ENCODE measurements at regions not wholly inside any gene's neighbourhood (a gene's known extent, or its start where the extent isn't known, plus 50 kb on each side); places are given as distances from the start of the nearest gene placed in this dataset.
"Not testable (repeated sequence)": the region's sequence is repeated elsewhere in the genome, so short reads cannot be mapped to it uniquely, and the experiment has no call there.

DNA sequence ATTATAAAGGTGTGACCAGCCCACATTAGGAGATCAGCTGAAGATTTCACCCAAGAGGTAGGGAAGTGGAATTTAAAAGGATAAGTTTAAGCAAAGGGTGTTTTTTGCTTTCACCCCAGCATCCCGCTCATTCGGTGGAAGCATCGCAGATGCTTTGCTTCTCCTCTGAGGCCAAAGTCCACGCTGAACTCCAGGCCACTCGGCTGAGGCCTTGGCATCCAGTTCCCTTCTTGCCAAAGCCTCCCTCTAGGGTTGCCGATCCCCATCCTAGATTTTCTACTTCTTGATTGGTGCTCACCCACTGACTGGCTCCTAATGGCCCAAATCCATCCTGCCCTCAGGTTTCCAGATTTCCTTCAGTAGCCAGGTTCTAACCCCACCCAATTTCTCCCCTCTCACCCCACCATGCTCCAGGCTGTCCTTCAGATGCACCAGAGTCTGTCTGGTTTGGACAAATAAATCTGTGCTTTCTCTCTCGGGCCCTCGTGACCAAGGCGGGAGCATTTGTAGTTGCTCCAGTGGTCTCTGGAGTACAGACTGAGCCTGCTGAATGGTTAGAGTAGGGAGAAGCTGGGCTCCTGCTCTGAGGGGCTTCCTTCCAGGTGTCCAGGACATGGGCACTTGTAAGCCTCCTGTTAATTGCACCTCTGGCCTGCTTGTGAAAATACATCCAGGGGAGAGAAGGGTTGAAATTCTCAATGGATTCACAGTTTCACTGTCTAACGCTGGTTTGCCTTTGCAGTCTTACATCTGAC, 193.2 kb downstream of the C1orf94 start:
- no peak for DNase-seq

DNA sequence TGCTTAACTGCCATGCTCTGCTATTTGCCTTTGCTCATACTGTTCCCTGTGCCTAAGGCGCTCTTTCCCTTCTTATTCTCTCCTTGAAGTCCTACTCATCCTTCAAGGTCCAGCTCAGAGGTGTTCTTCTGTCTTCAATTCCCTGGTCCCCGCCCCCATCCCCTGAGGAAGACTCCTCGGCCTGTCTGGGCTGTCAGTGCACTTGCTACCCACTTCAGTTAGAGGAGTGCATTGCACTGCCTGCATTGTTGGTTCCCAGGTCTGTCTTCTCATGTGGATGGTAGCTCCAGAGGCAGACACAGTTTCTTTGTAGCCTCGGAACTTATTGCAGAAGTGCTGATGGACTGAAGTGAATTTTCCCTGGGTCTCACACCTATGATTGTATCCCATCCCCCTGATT, 194.0 kb downstream of the C1orf94 start:
- DNase-seq: no peak

DNA sequence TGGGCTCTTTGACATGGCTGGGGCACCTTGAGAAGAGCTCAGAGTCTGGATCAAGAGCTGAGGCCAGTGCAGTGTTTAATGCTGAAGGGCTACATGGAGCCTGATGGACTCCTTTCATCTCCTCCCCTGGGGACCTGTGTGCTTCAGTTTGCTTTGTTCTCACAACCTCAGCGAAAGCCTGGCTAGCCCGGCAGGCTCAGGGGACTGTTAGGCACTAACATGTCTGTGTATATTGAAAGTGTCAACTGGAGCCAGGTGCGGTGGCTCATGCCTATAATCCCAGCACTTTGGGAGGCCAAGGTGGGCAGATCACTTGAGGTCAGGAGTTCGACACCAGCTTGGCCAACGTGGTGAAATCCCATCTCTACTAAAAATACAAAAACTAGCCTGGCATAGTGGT, 194.5 kb downstream of the C1orf94 start:
- not testable (repeated sequence) for DNase-seq

DNA sequence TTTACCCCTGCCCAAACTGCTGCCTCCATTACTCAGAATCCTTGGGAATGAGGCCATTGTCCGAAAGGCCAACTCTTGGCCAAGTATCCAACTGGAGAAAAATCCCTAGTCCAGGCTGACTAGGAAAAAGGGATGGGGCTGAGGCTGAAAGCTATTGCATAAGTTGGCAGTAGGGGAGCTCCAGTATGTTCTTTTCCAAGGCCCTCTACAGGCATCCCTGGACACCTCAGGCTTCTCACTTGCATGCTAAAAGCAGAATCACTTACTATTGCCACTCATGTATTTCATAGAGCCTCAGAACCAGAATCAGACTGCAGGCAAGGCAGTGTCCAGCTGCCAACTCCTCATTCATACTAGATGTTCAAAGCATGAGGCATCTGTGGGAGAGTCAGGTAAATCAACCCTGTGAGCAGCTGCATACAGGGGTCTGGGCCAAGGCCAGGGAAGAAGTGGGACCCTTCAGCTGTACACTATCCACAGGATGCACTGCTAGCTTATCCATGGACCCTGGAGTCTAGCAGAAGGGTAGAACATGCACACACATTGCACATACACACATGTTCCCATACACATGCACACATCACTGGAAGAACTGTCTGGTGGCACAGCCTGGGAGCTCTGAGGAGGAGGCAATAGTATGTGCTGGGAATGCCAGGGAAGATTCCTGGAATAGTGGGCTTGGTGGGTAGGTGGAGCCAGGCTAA, 195.3 kb downstream of the C1orf94 start:
- DNase-seq: no peak

DNA sequence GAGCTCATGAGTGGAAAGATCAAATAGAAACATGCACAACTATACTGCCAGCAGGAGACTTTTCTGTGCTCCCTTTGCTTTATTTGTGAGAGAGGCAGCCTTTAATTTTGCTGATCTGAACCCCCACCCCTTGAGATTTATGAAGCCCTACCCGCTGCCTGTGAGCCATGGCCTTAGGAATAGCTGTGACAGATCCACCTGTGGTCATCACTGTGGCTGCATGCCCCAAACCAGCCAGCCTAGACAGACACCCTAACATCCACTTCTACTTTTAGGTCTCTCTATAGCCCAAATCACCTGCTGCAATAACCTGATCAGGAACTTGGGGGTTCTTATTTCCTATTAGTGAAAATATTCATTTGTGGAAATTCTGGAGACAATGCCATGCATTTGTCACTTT, 196.2 kb downstream of the C1orf94 start:
- no peak for DNase-seq

DNA sequence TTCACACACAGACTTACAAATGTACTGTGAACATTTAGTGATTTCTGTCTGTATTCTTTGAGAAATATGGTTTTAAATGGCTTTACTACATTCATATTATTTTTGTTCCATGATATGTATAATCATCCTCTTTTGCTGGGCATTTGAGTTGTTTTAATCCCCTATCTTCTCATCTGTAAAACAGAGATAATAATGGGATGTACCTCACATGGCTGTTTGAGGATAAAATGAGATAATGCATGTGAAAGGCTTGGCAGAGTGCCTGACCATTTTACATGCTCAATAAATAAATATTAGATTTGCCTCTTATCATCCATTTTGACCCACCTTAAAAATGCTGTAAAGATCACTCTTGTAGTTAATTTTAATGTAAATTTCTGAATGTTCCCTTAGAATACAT, 197.2 kb downstream of the C1orf94 start:
- no peak for DNase-seq

DNA sequence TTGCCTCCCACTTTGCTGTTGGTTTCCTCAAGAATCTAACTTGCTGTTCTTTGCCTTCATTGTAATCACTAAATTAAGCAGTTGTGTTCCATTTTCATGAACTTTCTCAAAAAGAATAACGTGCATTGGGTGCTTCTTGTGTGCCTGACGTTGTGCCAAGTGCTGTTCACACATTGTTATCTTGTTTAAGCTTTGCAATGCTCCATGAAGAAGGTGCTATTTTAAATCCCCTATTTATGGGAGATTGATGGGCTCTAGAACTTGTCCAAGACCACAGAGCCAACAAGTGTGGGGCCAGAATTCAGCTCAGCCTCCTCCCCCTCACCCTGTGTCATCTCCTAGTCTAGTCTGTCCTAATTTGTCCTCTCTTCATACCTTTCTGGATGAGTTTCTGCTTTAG, 199.8 kb downstream of the C1orf94 start:
- DNase-seq: no peak

DNA sequence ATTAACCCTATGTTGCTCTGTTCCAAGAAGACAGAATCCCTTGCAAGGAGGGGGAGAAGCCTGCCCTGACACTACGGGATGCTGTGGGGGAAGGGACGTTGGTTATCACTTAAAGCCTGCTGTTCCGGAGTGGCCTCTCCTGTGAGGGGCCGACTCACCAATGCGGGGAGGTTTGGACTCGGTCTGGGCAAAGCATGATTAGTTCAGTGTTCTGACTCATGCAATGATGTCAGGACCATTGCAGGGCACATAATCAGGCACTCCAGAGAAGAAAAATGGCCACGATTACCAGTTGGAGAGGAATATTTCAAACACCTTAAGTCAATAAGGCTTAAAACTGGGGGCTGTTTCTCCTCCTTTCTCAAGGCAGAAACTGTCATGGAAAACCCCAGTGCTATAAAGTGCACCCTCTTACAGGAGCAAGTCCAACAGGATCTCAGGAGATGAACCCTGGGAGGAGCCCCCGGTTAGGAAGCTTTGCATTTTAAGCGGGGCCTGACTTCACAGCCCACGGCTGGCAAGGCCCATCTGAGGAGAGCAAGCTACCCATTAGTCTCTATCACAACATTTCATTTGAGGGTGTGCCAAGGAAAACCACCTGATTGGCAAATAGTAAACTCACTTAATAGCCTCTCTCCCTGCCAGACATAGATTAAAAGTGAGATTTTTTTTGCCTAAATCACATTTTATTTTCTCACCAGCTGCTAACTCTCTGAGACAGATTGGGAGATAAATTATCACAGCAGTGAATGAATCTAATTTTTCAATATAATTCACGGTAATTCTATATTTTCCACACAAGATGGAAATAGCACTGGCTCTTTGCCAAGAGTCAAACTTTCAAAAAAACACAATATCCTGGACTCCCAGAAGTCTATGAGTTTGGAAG, 202.5 kb downstream of the C1orf94 start:
- no peak for DNase-seq

DNA sequence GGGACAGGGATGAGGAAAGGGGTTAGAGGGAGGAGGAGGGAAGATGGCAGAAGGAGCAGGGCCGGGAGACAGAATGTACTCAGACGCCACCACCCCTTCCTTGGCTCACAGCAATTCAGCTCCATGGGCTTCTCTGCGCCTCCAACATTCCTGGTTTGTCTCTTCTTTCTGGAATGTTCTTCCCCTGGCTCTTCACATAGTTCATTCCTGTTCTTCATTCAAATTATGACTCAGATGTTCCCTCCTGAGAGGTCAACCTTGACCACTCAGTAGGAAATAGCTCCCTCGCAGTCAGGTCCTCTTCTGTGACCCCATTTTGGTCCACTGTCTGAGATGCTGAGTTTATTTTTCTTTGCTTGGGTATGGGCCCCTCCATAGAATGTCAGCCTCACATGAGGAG, 203.2 kb downstream of the C1orf94 start:
- DNase-seq: no peak

DNA sequence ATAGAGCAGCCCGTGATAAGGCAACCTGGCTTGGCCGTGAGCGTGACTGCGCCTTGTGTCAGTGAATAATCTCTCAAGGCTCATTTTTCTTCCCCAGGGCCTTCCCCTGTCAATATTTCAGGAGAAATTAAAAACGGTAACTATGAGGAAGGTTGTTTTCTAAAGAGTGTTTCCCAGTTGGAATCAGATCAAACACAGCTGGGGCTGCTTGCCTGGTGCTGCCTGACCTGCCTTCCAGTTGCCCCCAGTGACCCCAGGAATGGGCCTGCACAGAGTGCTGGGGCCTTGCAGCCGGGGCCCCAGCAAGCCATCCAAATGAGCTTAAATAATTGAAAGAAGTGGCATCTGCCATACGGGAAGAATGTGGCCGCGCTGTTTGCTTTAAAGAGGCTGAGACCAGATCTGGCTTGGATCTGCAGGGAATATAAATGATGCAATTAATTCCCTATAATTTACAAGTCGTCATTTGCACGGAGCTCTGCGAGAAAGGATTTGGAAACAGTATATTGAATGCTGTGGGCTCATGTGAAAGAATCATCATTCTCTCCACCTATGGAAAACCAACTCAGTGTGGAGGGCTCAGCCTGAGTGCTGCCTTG, 203.9 kb downstream of the C1orf94 start:
- DNase-seq: no peak

DNA sequence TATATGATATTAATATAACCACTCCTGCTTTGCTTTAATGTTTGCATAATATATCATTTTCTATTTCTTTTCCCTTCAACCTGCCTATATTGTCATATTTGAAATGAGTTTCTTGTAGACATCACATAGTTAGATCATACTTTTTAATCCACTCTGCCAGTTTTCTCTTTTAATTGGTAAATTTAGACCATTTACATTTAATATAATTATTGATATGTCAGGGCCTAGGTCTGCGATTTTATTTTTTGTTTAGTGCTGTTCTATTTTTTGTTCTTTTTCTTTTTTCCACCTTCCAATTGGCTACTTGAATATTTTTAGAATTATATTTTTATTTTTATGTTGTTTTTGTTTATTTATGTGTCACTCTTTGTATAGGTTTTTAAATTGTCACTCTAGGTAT, 213.3 kb downstream of the C1orf94 start:
- DNase-seq: no peak

DNA sequence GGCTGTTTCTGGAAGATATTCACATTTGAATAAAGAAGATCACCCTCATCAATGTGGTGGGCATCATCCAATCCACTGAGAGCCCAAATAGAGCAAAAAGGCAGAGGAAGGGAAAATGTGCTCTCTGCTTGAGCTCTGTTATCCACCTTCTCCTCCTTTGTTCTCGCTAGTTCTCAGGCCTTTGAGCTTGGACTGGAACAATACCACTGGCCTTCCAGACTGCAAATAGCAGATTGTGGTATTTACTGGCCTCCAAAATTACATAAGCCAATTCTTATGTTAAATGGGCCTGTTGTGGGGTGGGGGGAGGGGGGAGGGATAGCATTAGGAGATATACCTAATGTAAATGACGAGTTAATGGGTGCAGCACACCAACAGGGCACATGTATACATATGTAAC, 219.3 kb downstream of the C1orf94 start:
- DNase-seq: no peak

DNA sequence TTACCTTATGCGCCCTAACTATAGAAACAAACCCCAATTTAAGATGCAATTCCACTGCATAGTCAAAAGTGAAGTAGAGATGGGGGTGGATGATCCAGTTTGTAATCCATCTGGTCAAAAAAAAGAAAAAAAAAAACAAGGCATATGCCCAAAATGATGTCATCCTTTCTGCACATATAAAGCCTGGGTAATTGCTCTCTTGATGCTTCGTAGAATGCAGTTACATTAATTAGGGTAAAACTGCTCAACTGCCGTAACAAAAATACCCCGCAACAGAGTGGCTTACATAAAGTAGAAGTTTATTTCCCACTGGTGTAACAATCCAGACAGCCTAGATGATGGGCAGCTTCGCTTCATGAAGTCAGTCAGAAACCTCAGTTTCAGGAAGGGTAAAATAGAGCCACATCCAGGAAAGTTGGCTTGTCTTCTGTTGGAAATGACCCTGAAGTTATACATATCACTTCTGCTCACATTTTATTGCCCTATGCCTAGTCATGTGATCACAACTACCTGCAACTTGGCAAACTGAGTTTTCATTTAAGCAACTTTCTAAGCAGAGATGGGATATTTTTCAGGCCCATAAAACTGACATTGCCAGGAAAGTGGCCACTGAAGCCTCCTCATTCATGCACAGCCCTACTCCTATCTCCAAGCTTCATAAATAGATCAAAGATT, 221.7 kb downstream of the C1orf94 start:
- no peak for DNase-seq

DNA sequence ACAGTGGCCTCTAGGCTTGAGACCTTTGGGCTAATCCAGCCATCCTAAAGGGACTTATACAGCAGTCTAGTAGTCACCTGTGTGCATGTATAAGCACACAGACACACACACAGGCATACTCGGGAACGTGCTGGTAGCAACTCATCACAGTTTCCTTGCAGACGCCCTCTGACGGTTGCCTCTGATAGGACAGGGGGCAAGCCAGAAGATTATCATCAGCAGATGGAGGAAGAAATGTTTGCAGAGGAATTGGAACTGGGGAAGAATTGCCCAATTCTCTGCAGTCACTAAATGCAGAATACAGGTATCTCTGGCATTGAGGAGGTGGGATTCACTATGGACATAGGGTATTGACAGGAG, 222.2 kb downstream of the C1orf94 start:
- DNase-seq: no peak

DNA sequence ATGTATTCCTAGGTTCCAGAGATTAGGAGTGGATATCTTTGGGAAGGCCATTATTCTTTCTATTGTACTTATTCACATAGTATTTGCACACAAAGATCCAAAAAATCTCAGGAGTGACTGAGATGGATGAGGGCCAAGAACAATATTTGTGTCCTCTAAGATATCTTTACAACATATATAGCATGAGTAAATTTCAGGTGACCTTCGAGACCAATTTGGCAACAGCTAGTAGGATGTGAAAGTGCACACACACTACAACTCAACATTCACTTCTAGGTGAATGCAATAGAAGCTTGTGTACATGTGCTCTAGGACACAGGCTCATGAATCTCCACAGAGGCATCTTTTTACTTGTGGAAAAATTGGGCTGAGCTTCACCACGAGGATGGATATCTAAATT, 224.0 kb downstream of the C1orf94 start:
- DNase-seq: no peak

DNA sequence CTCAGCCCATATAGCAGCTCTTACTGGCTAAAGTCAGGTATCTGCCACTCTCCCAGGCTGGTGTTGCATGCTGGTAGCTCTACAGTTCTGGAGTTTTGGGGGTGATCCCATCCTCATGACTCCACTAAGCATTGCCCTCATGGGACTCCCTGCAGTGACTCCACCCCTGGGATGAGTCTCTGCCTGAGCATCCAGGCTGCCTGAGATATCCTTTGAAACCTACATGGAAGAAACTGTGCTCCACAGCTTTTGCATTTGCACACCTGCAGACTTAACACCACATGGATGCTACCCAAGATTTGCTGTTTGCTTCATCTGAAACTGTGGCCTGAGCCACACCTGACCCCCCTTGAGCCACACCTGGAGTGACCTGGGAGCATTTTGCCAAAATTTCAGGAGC, 226.4 kb downstream of the C1orf94 start:
- no peak for DNase-seq

DNA sequence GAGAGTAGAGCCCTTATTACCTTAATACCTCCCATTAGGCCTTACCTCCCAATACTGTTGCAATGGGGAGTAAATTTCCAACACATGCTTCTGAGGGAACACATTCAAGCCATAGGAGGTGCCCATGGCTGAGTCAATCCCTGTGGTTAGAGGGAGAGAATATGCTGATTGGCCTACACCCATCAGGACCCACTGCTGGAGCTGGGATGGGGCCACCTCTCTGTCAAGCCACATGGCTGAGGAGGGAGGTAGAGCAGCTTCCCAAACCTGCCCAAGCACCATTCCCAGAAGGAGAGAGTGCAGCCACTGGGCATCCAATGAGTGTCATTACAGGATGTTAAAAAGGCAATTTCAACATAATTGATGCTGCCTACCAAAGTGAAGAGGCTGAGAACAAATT, 228.1 kb downstream of the C1orf94 start:
- no peak for DNase-seq

DNA sequence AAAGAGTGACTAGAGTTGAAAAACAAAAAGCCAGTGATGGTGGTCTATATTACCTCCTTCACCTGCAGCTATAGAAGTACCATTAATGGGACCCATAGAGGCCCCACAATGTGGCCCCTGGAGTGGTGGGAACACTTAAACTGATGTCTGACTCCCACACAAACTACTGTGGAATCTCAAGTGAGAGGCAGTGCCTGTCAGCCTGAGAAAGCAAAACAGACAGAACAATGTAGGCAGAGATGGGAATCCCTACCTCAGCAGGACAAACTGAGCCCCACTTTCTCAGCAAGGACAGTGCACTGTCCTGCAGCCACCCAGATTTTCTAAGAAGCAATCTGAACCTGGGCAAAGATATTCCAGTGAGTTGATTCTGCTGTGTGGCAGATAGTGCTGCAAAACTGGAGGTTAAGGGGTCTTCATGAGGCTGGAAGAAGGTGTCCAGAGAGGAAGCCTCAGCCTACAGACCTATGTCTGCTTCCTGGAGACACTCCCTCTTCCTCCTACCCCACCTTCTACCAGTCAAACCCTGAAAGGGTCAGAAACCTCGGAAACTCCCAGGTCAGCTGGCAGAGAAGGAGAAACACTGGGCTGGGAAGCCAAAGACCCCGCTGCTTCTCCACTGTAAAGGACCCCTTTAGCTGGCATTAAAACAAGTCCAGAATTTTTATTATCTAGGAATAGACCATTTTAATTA, 228.7 kb downstream of the C1orf94 start:
- DNase-seq: no peak

DNA sequence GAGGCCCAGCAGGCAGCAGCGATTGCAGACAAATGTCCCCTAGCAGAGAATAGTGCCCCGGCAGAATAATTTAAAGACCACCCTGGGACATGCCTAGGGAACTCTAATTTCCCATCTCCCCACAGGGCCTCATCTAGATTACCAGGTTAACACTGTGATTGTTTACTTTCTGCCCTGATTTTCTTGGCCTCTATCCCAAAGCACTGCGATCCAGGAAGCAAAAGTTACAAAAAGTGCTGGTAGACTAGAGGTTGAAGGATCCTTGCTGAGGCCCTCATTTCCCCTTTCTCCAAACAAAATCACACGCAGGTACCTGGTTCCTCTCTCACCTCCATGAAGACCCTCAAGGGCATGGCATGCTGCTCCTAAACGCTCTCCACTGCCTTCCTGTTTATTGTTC, 229.7 kb downstream of the C1orf94 start:
- no peak for DNase-seq

DNA sequence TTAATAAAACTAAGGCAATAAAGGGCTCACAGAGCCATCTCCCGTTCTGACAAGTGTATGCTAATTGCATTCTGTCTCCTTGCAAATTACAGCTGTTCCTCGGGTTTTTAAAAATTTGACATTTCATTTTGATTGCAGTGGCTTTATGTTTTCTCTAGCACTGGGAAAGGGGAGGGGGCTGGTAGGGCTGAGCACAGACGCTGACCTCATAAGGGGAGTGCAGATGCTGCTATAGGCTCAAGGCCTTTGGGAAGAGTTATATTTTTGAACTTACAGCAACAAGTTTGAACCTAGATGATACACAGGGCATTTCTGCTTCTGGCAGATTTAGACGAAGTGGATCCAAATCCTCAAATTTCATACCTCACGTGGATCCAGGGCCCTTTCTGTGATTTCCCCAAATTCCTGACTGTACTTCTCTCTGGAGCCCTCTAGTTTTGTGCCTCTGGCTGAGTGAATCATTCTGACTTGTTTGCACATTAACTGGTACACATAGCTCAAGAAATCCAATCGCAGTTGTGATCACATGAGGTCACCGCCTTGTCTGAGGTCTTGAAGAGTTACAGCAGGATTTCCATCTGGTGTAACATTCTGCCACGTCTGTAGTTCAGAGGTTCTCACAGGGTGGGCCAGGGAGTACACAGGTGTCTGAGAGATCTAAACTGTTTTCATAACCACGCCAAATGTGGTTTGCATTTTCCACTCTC, 230.3 kb downstream of the C1orf94 start:
- DNase-seq: no peak

DNA sequence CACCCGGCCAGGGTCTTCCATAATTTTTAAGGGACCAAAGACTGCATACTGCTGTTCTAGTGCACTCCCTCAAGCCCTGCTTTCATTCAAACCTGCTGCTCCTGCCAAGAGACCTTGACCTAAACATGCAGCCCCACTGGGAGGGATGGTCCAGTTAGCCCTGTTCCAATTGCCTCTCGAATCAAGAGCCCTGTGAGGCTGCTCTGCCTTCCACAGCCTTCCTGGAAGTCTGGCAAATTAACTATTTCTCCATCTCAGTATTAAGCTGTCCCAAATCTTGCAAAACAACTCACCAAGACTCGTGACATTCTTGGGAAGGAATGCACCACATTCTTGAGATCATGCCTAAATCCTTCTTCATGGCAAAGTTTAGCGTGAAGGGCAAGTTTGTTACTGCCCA, 231.3 kb downstream of the C1orf94 start:
- no peak for DNase-seq

Measured in muscle of arm (tissue), 1 donor.